IMR-90 (cell line): ENCODE measurements at regions not wholly inside any gene's neighbourhood (a gene's known extent, or its start where the extent isn't known, plus 50 kb on each side); places are given as distances from the start of the nearest gene placed in this dataset.

Experiments used
- ATAC-seq: fragments of 200-7000 bp; cut with Tn5 transposase; 2 replicates; pipeline ENCODE4 v1.9.1; 2020; ENCODE audit warnings: low read depth, mild to moderate bottlenecking, moderate library complexity
- BruUV-seq: library from RNA; stranded (reverse); fragments of 400-500 nt; replicated peaks from 2 replicates; lab custom pipeline; 2021; lab: Mats Ljungman, UMichigan
- CTCF ChIA-PET: fragments of 300-600 bp; formaldehyde crosslinking; extraction: SDS; loops from one replicate; lab custom pipeline; 2021; ENCODE audit warnings: antibody characterized with exemption; lab: Yijun Ruan, JAX
- POLR2A ChIA-PET: fragments of 300-600 bp; sonication (Branson Sonifier 250); formaldehyde crosslinking; loops from one replicate; lab custom pipeline; 2022; ENCODE audit warnings: antibody characterized with exemption; ENCODE audit not compliant: unreplicated experiment; lab: Charles Lee
- DNase-seq: peaks from one replicate; pipeline ENCODE4 v3.0.0; 2013
- H2AFZ ChIP-seq: replicated peaks from 2 replicates; pipeline ENCODE3; 2013; ENCODE audit warnings: low read length, mild to moderate bottlenecking; ENCODE audit not compliant: poor library complexity
- H2AK5ac ChIP-seq: 2 replicates; pipeline ENCODE4 v1.6.1; 2013; ENCODE audit warnings: low read depth, low read length, inconsistent platforms
- H2AK9ac ChIP-seq: replicated peaks from 2 replicates; pipeline ENCODE3; 2013; ENCODE audit warnings: mild to moderate bottlenecking, low read depth, low read length, moderate library complexity; ENCODE audit not compliant: poor library complexity
- H2BK120ac ChIP-seq: 2 replicates; pipeline ENCODE4 v1.6.1; 2013; ENCODE audit warnings: low read depth, low read length, inconsistent platforms
- H2BK15ac ChIP-seq: 3 replicates; pipeline ENCODE4 v1.6.1; 2013; ENCODE audit warnings: low read depth, low read length, inconsistent platforms
- H2BK20ac ChIP-seq: 2 replicates; pipeline ENCODE4 v1.6.1; 2013; ENCODE audit warnings: low read depth, mild to moderate bottlenecking, inconsistent platforms, low read length, moderate library complexity
- H2BK5ac ChIP-seq: 2 replicates; pipeline ENCODE4 v1.6.1; 2013; ENCODE audit warnings: mild to moderate bottlenecking, low read depth, low read length, inconsistent platforms; ENCODE audit not compliant: poor library complexity, severe bottlenecking
- H3K14ac ChIP-seq: replicated peaks from 2 replicates; pipeline ENCODE4 v1.6.1; 2013; ENCODE audit warnings: low read depth, low read length, inconsistent platforms
- H3K18ac ChIP-seq: 2 replicates; pipeline ENCODE4 v1.6.1; 2013; ENCODE audit warnings: low read depth, low read length, control low read depth
- H3K23ac ChIP-seq: 2 replicates; pipeline ENCODE4 v1.6.1; 2013; ENCODE audit warnings: low read depth, low read length, inconsistent platforms
- H3K27ac ChIP-seq: 2 replicates; pipeline ENCODE4 v1.5.1; 2013; ENCODE audit warnings: mild to moderate bottlenecking, control low read depth, low read length; ENCODE audit not compliant: insufficient read depth
- H3K27me3 ChIP-seq: 2 replicates; pipeline ENCODE4 v1.6.1; 2013; ENCODE audit warnings: low read length; ENCODE audit not compliant: control insufficient read depth, insufficient read depth
- H3K36me3 ChIP-seq: 2 replicates; pipeline ENCODE4 v1.6.1; 2013; ENCODE audit warnings: low read length, mixed read lengths; ENCODE audit not compliant: control insufficient read depth, insufficient read depth
- H3K4ac ChIP-seq: 2 replicates; pipeline ENCODE4 v1.6.1; 2013; ENCODE audit warnings: low read depth, low read length, inconsistent platforms
- H3K4me1 ChIP-seq: 2 replicates; pipeline ENCODE4 v1.6.1; 2013; ENCODE audit warnings: low read length, mixed read lengths; ENCODE audit not compliant: control insufficient read depth, insufficient read depth
- H3K4me2 ChIP-seq: 2 replicates; pipeline ENCODE4 v1.6.1; 2013; ENCODE audit warnings: low read depth, mild to moderate bottlenecking, control low read depth, low read length, moderate library complexity
- H3K4me3 ChIP-seq: 2 replicates; pipeline ENCODE4 v1.5.1; 2013; ENCODE audit warnings: low read depth, mild to moderate bottlenecking, control low read depth, low read length, moderate library complexity; ENCODE audit not compliant: insufficient read depth
- H3K56ac ChIP-seq: 2 replicates; pipeline ENCODE4 v1.6.1; 2013; ENCODE audit warnings: low read length, inconsistent platforms; ENCODE audit not compliant: insufficient read depth; ENCODE audit errors: extremely low read depth
- H3K79me1 ChIP-seq, 2 experiments: 2 replicates each; pipeline ENCODE4 v1.6.1; 2013; ENCODE audit warnings: low read length in 2 of 2, inconsistent platforms in 1 of 2, low read depth in 1 of 2
- H3K9ac ChIP-seq: 2 replicates; pipeline ENCODE4 v1.6.1; 2013; ENCODE audit warnings: low read depth, low read length, control low read depth
- H3K9me1 ChIP-seq: 2 replicates; pipeline ENCODE4 v1.6.1; 2013; ENCODE audit warnings: low read length, inconsistent platforms; ENCODE audit not compliant: insufficient read depth
- H3K9me3 ChIP-seq: 2 replicates; pipeline ENCODE4 v1.6.1; 2013; ENCODE audit warnings: low read length; ENCODE audit not compliant: control insufficient read depth, insufficient read depth
- H4K20me1 ChIP-seq: 2 replicates; pipeline ENCODE4 v1.6.1; 2013; ENCODE audit warnings: low read length, inconsistent platforms; ENCODE audit not compliant: insufficient read depth
- H4K5ac ChIP-seq: 2 replicates; pipeline ENCODE4 v1.6.1; 2013; ENCODE audit warnings: mild to moderate bottlenecking, low read depth, low read length, control low read depth
- H4K8ac ChIP-seq, 2 experiments: 2 replicates each; pipeline ENCODE4 v1.6.1; 2013; ENCODE audit warnings: low read depth in 2 of 2, low read length in 2 of 2, control low read depth in 1 of 2, inconsistent platforms in 1 of 2
- H4K91ac ChIP-seq: 2 replicates; pipeline ENCODE4 v1.6.1; 2013; ENCODE audit warnings: low read depth, low read length, inconsistent platforms; ENCODE audit not compliant: insufficient read depth
- BHLHE40 ChIP-seq: fragments of 150-350 bp; IDR thresholded peaks from 2 replicates; pipeline ENCODE4 v1.6.1; 2016; ENCODE audit warnings: mild to moderate bottlenecking, low read depth, low read length
- FOS ChIP-seq: fragments of 150-350 bp; IDR thresholded peaks from 2 replicates; pipeline ENCODE4 v1.6.1; 2016; ENCODE audit warnings: low read depth, low read length
- MAFK ChIP-seq: IDR thresholded peaks from 2 replicates; pipeline ENCODE4 v1.6.1; 2012; ENCODE audit warnings: low read depth, low read length, improper control_type of control experiment
- MAZ ChIP-seq: IDR thresholded peaks from 2 replicates; pipeline ENCODE4 v1.6.1; 2012; ENCODE audit warnings: low read depth, mild to moderate bottlenecking, low read length, improper control_type of control experiment, moderate library complexity, borderline replicate concordance
- MXI1 ChIP-seq: IDR thresholded peaks from 2 replicates; pipeline ENCODE4 v1.6.1; 2012; ENCODE audit warnings: low read depth, mild to moderate bottlenecking, low read length, moderate library complexity, borderline replicate concordance
- NFE2L2 ChIP-seq: fragments of 150-350 bp; IDR thresholded peaks from 2 replicates; pipeline ENCODE4 v1.6.1; 2016; ENCODE audit warnings: low read depth, mild to moderate bottlenecking, low read length
- POLR2A ChIP-seq: IDR thresholded peaks from 2 replicates; pipeline ENCODE4 v1.6.1; 2012; ENCODE audit warnings: mild to moderate bottlenecking, low read depth, low read length
- RAD21 ChIP-seq: IDR thresholded peaks from 2 replicates; pipeline ENCODE4 v1.6.1; 2012; ENCODE audit warnings: low read length, improper control_type of control experiment
- RFX5 ChIP-seq: IDR thresholded peaks from 2 replicates; pipeline ENCODE4 v1.8.0; 2012; ENCODE audit warnings: low read depth, mild to moderate bottlenecking, low read length, moderate library complexity
- WGBS, 2 experiments: methylation state at CpG; one replicate each; pipeline versions ENCODE4 v1.1.5 to v1.1.7; 2013; ENCODE audit warnings: missing lambda C conversion rate in 2 of 2; ENCODE audit not compliant: insufficient read length in 1 of 2; ENCODE audit errors: extremely low coverage in 2 of 2; 5-methylcytosine and 5-hydroxymethylcytosine counted together
- dilution Hi-C: fragments of 300-500 bp; cut with HindIII; formaldehyde crosslinking; loops from one replicate; pipeline ENCODE4 v1.14.3; 2018; ENCODE audit warnings: low sequenced_read_pairs; ENCODE audit not compliant: unreplicated experiment
- in situ Hi-C: fragments of 300-500 bp; cut with MboI; formaldehyde crosslinking; loops from 3 replicates; pipeline ENCODE4 v1.14.3; 2019; ENCODE audit warnings: low sequenced_read_pairs, inconsistent platforms, mixed read lengths
- intact Hi-C: fragments of 100-400 bp; cut with micrococcal nuclease; formaldehyde crosslinking; loops from 2 replicates; pipeline ENCODE4 v1.10.0; 2022
- TF ChIP-seq, protein P1 (sequence below): fragments of 150-350 bp; IDR thresholded peaks from 2 replicates; pipeline ENCODE4 v1.6.1; 2017; ENCODE audit warnings: mild to moderate bottlenecking, antibody characterized with exemption, low read length, low read depth
- TF ChIP-seq, protein P2 (sequence below): fragments of 150-350 bp; IDR thresholded peaks from 2 replicates; pipeline ENCODE4 v1.6.1; 2016; ENCODE audit warnings: low read depth, mild to moderate bottlenecking, low read length, moderate library complexity, borderline replicate concordance

DNA sequence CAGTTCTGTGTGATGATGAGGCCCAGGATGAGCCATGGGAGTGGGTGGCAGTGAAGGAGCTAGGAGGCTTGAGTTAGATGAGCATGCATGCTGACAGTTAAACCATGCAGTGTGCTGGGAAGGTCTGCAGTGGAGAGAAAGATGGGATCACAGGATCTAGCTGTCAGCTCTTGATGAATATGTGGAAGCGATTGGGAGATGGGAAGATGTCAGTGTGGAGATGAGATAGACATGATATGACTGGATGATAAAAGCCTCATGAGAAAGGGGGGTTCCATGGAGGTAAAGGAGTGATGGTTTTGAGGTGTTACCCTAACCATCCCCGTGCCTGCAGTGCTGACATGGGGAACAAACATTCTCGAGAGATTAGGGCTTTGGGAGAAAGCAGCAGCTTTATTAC, 165.0 kb upstream of the CTBP2 start:
- CTCF ChIA-PET, result no interaction called here
- WGBS, 2 experiments, result 86% methylated on average over 1 of the region's 3 CpGs; no CpG with 5 or more reads in 1 of the 2 experiments
- Histone ChIP-seq H3K23ac (no peak overlapping the region), H3K9ac (no peak overlapping the region), H2AFZ (no peak overlapping the region), H3K4me1 (no peaks in the 10 kb centered on the region), H2BK120ac (no peak overlapping the region), H3K36me3 (no peaks in the 10 kb centered on the region), H4K5ac (no peak overlapping the region), H3K56ac (no peak overlapping the region), H4K8ac (no peak overlapping the region), H3K4me3 (no peak overlapping the region), H4K20me1 (no peaks in the 10 kb centered on the region; the same call in 1 of the 2 replicates), H3K4me2 (no peak overlapping the region), H2AK5ac (no peak overlapping the region), H3K79me1 (no peaks in the 10 kb centered on the region), H2BK5ac (no peak overlapping the region), H3K9me3 (no peaks in the 10 kb centered on the region), H4K91ac (no peak overlapping the region), H3K18ac (no peak overlapping the region), H3K4ac (no peak overlapping the region), H2BK15ac (no peak overlapping the region), H2BK20ac (no peak overlapping the region), H3K14ac (no peak overlapping the region), H2AK9ac (no peak overlapping the region), H3K27ac (no peak overlapping the region), H3K27me3 (no peaks in the 10 kb centered on the region; the same call in 1 of the 2 replicates), H3K9me1 (no peaks in the 10 kb centered on the region)
- no TSS peak for BruUV-seq
- DNase-seq (no peak), ATAC-seq (no peak)
- intact Hi-C loops, result no loop called here
- no peak for TF ChIP-seq BHLHE40
- no peak for TF ChIP-seq MAFK
- TF ChIP-seq, protein P1, sequence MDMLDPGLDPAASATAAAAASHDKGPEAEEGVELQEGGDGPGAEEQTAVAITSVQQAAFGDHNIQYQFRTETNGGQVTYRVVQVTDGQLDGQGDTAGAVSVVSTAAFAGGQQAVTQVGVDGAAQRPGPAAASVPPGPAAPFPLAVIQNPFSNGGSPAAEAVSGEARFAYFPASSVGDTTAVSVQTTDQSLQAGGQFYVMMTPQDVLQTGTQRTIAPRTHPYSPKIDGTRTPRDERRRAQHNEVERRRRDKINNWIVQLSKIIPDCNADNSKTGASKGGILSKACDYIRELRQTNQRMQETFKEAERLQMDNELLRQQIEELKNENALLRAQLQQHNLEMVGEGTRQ, result no peak
- TF ChIP-seq NFE2L2, result no peak
- no peak for TF ChIP-seq MAZ
- TF ChIP-seq, protein P2, sequence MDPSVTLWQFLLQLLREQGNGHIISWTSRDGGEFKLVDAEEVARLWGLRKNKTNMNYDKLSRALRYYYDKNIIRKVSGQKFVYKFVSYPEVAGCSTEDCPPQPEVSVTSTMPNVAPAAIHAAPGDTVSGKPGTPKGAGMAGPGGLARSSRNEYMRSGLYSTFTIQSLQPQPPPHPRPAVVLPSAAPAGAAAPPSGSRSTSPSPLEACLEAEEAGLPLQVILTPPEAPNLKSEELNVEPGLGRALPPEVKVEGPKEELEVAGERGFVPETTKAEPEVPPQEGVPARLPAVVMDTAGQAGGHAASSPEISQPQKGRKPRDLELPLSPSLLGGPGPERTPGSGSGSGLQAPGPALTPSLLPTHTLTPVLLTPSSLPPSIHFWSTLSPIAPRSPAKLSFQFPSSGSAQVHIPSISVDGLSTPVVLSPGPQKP, result no peak
- no peak for TF ChIP-seq RFX5
- no peak for TF ChIP-seq FOS
- no peak for TF ChIP-seq POLR2A
- no peak for TF ChIP-seq RAD21
- no peak for TF ChIP-seq MXI1
- POLR2A ChIA-PET, result no interaction called here
- dilution Hi-C loops, result no loop called here
- in situ Hi-C loops, result no loop called here
